Ureter (tissue), 1 donor: ENCODE measurements at regions not wholly inside any gene's neighbourhood (a gene's known extent, or its start where the extent isn't known, plus 50 kb on each side); places are given as distances from the start of the nearest gene placed in this dataset.
"Not testable (repeated sequence)": the region's sequence is repeated elsewhere in the genome, so short reads cannot be mapped to it uniquely, and the experiment has no call there.

Experiments
- DNase-seq: peaks from one replicate; pipeline ENCODE4 v3.0.0-alpha.2; 2020; ENCODE audit warnings: low spot score
- donor health status: DM: yes; HTN: yes; CAD: no.

DNA sequence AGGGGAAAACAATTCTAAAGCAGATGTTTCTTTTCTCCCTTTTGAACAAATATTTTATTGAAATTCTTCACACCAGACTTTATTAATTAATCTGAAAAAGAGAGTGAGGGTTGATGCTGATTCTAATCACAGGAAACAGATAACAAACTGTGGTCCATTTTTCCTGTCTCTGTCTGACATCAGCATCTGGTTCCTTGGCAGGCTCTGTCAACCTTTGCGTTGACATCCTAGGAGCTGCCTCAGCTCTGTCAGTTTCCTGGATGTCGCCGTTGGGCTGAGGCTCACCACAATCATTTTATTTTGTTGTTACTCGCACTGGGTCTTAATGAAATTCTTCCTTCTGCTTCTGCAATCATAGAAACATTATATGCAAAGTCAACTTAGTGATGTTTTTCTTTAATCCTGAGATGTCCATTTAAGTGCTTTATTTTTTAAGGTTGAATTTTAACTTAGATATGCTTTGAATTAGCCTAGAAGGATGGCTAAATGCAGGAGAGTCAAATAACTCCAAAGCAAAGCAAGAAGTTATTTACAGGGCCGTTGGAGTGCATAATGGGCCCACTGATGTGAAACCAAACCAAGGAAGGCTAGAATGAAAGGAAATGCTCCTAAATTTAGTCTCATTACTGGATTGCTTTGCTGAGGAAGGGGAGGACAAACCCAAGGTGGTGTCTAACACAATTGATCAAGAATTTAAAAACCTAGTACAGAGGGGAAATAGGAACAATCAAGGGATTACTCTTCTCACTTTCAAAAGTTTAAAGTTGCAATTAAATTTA is 542.4 kb downstream of the FLRT2 start:
- DNase-seq: no peak

DNA sequence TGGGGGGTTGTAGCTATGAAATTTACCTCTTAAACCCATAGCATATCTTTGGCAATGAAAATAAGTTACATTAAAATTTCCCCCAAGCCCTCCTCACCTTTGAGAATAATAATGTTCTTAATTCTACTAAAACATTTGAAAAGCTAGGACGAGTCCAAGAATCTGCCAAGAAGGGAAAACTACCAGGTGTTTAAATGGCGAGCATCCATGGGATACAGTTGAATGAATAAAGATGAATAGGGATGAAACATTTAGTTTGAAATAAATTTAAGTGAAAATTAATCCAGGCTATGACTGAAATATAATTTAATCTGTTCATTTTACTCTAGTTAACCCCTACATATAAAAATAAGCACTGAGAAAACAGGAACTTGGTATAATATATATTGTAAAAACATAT is 536.7 kb downstream of the FLRT2 start:
- DNase-seq: no peak

DNA sequence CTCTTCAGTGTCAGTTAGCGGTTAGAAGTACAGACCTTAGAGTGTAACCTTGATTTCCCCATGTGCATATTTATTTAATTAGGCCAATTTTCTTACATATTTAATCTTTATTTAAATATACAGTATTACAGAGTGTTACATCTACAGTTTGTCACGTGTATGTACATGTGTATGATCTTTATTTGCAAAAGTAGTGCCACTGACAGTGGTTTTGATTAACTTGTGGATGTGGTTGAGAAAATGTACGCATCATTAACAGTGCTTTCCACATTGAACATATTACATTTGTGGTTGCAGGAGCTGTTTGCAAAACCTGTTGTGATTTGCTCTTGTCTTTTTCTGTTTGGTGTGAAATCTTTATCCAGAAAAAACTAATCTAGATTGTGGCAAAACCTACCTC is 535.5 kb downstream of the FLRT2 start:
- no peak for DNase-seq

DNA sequence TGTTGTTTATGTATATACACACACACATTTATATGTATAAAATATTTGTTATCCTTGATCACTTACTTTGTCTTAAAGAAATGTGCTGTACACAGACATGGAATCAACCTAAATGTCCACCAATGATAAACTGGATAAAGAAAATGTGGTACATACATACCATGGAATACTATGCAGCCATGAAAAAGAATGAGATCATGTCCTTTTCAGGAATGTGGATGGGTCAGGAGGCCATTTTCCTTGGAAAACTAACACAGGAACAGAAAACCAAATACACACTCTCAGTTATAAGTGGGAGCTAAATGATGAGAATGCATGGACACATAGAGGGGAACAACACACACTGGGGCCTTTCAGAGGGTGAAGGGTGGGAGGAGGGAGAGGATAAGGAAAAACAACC is 534.7 kb downstream of the FLRT2 start:
- not testable (repeated sequence) for DNase-seq

DNA sequence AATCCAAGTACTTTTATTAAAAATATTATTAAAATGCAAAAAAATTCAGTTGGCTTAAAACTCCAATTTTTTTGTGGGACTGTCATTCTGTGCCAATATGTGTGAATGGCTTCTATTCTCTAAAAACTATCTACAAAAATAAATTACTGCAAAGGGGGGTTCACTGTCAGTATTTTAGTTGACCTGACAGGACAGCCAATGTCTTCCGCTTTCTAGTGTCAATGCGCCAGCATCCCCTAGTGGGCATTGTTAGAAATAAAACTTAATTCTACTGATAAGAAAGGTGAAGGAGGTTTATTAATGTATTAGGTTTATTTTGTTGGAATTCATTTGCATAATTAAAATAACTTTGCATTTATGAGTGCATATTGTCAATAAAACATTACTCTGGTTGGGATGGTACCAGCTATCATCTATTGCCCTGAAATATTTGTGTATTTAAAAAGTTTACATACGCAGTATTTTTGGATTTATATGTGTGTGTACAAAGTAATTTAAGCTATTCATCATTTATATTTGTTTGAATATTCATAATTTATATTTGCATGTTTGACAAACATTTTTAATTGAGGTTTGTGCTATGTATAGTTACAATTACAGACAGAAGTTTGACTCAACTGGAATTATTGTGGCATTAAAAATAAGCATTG is 527.2 kb downstream of the FLRT2 start:
- DNase-seq: no peak

DNA sequence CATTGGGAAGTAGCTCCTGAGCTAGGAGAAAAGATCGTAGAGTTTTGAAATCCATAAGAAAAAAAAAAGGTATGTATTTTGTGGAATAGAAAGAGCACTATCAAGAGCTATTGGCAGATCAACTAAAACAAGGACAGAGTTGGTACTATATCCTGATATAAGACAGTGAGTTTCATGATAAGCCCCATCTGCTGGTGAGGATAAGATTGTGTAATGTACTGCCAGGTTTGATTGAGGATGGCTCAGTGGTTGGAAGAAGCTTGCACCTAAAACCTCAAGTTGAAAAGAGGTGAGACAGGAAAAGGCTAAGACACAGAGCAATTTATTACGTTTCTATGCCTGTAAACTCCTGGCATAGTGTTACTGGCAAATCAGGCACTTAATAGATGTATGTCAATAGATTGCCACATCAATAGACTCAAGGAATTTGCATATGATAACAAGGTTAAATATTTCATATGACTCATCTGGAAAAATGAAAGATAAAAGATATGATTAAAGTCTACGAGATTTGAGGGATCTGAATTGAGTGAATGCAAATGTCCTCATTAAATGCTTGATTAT is 525.6 kb downstream of the FLRT2 start:
- no peak for DNase-seq

DNA sequence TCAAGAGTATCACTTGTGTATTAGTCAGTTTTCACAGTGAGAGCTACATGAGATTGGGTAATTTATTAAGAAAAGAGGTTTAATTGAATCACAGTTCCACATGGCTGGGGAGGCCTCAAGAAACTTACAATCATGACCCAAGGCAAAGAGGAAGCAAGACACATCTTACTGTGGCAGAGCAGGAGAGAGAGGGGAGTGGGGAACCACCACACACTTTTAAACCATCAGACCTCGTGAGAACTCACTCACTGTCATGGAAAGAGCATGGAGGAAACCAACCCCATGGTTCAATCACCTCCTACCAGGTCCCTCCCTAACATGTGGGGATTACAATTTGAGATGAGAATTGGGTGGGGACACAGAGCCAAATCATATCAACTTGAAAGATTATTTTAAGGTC is 522.9 kb downstream of the FLRT2 start:
- DNase-seq: no peak

DNA sequence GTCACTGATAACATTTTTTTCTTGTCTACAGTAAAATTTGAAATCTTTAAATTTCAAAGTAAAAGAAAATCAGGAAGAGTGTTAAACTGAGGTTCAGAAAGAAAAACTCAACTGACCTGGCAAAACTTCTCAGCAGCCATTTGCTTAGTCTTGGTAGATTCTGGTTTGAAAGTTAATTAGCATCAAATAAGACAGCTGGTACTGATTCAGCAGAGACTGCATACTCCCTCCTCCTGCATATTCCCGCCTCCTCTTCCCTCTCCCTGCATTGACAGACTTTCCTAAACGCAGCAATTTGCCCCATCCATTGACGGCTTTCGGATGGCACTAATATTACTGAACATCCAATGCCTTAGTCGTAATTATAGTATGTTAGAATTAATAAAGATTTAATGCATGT is 520.8 kb downstream of the FLRT2 start:
- DNase-seq: no peak

DNA sequence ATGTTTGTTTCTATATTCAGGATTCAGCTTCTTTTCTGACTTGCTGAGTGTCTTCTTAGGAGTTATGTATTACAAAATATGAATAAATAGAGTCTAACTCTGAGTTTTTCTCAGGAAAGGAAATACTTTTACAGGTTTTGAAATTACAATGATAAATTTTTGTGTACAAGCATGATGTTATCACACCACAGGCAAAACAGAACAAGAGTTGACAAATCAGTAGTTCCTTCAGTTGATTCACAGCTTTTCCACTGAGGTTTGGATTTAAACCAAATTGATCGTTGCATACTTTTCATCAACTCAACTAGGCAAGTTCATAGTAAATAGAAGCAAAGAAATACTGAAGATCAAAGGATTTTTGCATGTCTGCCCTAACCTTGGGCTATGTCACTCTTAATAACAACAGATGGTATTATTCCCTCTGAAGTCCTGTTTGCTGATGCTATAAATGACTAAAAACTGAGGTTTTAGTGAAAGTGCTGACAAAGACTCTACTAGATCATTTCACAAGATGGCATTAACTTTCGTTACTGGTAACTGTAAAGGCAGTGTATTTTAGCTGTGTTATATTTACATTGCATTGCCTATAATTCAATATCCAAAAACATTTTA is 520.2 kb downstream of the FLRT2 start:
- DNase-seq: no peak

DNA sequence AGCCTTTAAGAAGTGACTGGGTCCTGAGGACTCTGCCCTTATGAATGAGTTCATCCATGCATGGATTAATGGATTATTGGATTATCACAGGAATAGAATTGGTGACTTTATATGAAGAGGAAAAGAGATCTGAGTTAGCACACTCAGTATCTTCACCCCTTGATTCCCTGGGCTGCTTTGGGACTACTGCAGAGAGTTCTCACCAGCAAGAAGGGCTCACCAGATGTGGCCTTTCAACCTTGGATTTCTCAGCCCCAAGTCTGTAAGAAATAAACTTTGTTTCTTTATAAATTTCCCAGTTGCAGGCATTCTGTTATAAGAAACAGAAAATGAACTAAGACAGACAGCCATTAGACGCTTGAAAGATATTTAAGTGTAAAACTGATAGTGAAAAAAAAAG is 509.2 kb downstream of the FLRT2 start:
- no peak for DNase-seq

DNA sequence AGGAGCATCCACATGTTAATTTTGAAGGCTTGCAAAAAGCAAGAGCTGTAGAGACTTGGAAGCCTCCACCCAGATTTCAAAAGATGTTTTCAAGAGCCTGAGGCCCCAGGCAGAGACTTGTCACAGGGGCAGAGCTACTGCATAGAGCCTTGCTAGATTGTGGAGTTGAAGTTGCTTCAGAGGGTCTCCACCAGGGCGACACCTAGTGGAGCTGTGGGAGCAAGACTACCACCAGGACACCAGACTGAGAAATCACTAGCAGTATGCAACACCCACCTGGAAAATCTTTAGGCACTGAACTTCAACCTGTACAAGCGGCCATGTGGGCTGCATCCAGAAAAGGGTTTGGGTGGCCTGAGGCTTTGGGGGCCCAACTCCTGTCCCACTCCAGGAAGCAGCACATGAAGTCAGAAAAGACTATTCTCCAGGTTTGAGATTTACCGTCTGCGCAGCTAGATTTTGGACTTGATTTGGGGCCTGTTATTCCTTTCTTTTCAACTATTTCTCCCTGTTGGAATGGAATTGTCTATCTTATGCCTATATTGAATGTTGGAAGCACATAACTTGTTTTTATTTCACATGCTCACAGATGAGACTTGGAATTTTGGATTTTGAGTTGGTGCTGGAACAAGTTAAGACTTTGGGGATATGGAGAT is 508.6 kb downstream of the FLRT2 start:
- no peak for DNase-seq

DNA sequence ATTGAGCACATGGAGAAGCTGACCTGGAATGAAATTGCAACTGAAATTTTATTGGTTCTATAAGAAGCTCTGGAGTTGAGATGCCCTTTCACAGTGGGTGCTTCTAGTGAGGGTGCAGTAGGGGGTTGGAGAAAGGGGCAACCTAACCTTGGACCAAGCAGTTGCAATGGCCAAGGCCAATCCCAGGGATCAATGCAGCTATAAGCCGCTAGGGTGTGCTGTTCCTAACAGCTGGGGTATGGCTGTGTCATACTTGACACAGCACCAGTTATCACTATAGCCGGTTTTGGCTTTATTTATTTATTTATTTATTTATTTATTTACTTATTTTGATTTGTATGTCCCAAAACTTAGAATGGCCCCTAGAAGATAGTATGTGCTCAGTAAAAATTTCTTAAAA is 505.9 kb downstream of the FLRT2 start:
- no peak for DNase-seq

DNA sequence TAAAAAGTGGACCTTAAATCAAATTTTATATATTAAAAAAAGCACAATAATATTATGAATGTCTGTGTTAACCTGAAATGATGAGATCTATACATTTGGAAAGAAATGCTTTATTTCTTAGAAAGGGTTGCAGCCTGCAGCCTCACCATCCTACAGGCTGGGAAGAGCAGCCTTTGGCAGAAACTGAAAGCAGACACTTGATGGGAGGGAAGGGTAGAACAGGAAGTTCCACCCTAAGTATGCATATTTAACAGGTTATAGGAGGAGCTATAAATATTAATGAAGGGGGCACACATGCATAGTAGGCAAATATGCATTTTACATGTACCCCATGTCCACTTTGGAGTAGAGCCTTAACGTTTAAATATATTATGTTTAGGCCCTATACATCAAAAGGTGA is 498.0 kb downstream of the FLRT2 start:
- no peak for DNase-seq

DNA sequence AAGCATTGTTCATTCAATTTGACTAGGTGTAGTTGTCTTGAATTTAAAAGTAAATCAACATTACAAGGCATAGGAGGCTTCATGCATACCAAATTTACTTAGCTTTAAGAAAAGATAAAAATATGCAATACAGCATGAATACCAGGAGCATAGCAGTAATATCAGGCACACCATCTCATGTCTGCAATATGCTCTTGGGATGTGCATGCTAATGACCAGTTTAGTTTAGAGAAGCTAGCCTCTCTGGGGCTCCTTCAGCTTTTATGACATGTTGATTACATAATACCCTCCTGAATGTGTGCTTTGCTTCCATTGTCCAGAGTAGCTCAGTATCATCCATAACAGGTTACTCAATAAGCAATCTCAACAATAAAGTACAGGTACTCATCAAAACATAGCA is 497.2 kb downstream of the FLRT2 start:
- no peak for DNase-seq

DNA sequence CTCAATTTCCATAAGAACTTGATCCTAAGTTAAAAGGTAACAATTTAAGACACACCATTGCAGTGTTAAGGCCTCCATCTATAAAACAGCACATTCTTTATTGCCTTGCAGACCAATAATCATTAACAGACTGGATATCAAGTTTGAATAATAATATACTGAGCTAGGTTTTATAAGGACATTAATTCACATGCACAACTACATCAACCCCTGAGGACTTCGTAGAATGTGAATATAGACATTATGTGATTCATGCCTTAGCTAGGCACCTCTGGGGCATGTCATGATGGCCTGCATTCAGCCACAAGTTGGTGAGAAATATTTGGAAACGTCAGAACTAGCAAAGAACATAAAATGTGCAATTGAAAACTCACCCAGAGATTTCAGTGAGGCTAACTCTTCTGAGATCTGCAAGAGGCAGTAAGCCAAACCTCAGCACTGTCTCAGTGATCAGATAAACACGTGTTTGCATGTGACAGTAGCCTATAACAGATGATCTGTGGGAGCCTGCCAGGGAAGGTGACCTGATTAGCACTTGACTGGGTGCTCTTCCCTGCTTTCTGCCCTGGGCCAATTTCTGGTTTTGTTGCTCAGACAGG is 492.2 kb downstream of the FLRT2 start:
- DNase-seq: no peak

DNA sequence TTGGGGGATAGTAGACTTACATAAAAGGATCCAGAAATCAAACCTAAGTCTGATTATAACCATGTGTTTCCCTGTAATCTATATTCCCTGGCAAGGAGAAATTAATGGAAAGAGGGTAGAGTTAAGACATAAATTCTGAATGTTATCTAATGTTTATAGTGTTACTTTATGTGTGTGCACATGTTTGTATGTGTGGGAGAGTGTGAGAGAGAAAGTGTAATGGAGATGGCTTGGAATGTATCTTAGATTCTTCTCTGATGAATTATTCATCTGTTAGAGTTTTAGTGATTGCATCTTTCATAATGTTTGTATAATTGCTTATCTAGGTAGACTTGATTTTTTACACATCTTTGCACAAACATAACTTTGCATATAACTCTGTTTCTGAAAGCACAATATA is 490.9 kb downstream of the FLRT2 start:
- DNase-seq: no peak

DNA sequence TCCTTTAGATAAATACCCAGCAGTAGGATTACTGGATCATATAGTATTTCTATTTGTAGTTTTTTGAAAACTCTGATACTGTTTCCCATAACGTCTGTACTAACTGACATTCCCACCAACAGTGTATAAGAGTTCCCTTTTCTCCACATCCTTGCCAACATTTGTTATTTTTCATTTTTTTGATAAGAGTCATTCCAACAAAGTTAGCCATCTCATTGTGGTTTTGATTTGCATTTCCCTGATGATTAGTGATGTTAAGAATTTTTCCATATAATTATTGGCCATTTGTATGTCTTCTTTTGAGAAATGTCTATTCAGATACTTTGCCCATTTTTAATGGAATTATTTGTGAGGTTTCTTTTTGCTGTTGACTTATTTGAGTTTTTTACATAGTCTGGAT is 486.0 kb downstream of the FLRT2 start:
- no peak for DNase-seq

DNA sequence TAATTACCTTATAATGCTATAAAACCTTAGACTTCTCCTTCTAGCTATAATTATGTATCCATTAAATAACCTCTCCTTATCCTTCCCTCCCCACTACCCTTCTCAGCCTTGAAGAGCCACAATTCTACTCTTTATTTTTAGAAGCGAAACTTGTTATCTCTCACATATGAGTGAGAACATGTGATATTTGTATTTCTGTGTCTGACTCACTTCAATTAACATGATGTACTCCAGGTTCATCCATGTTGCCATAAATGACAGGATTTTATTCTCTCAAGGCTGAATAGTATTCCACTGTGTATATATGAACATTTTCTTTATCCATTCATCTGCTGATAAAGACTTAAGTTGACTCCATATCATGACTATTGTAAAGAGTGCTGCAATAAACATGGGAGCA is 485.6 kb downstream of the FLRT2 start:
- no peak for DNase-seq

DNA sequence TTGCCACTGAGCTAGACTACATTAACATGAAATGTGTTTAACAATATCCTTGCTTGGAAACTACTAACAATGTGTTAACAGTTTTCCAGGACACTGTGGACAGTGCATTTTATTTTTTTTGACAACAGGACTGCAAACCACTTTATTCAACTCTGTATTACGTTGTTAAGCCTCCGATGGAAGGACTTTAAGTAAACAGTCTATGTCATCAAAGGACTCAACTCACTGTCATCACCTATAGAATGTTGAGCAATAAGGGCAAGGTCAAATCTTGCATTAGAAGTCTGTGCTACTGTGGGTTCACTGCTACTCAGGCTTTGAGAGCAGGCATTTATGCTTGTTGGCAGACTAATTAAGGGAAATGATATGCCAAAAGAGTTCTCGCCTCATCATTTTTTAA is 483.7 kb downstream of the FLRT2 start:
- DNase-seq: no peak

DNA sequence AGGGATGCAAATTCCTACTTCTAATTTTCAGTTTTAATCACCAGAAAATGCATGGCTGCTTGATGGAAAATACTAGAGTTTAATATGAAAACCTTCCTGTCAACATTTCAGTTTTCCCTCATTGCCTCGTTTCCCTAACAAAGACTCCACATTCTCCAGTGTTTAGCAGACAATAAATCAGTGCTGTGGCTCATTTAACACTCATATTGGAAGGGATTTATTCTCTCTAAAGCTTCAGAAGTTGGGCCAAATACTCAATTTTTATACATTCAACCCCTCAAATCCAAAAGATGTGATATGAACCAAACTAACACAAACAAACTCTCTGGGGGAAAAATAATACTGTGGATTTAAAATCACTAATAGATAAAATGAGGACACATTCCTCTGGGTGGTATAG is 482.5 kb downstream of the FLRT2 start:
- no peak for DNase-seq

DNA sequence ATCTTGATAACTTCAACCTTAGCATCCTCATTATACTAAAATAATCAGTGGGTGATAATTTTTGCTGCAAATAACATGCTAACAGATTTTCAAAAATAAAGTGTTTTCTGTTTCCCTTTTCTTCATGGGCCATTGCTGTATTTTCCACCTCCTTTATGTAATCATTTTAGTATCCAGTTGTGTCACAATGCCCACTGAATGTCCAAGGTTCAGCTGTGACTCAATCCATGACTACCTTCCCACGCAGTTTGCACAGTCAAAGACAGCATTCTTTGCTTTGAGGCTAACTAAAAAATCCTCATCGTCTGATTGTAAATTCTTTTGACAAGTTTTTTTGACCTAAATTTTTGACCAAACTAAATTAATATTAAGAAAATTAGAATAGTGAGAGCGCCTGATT is 474.1 kb downstream of the FLRT2 start:
- DNase-seq: no peak

DNA sequence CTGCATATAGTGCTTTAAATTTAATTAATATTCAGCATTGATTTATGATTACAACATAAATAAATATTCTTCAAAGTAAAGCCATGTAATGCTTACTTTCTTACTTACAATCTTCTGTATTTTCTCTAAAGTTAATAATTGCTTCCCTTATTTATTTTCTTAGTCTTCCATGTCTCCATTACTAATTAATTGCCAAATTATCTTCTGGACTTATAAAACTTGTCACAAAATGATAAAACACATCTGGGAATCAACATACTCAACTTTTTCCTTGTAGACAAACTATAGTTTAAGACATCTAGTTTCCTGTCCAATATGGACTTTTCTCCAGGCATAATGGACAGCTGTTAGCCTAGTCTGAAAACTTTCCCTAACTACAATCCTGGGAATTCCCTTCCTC is 466.6 kb downstream of the FLRT2 start:
- DNase-seq: no peak
